ENCODE measurements at regions not wholly inside any gene's neighbourhood (a gene's known extent, or its start where the extent isn't known, plus 50 kb on each side); places are given as distances from the start of the nearest gene placed in this dataset.

DNA sequence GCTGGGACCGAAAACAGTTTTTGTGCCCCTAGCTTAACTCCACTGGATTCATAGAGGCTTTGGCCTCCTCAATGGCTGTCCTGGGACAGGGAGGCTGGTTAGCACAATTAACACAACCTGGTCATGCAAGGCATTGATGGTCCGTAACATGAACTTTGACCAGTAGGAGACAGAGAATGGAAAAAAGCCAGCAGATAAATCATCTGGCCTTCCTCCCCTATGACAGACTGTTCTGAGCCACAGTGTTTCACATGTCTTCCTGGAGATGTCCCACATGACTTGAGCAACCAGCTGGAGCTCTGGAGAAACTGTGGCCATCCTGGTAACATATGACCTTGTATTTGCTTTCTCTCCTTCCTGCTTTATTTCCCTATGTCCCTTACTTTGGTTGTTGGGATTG is 244.2 kb downstream of the UQCRFS1 start:
- WGBS, 2 donors = 90 to 93% methylated on average over 2 of the region's 2 CpGs
- no peak for DNase-seq
- no peak for ATAC-seq
- TF ChIP-seq, protein P1, sequence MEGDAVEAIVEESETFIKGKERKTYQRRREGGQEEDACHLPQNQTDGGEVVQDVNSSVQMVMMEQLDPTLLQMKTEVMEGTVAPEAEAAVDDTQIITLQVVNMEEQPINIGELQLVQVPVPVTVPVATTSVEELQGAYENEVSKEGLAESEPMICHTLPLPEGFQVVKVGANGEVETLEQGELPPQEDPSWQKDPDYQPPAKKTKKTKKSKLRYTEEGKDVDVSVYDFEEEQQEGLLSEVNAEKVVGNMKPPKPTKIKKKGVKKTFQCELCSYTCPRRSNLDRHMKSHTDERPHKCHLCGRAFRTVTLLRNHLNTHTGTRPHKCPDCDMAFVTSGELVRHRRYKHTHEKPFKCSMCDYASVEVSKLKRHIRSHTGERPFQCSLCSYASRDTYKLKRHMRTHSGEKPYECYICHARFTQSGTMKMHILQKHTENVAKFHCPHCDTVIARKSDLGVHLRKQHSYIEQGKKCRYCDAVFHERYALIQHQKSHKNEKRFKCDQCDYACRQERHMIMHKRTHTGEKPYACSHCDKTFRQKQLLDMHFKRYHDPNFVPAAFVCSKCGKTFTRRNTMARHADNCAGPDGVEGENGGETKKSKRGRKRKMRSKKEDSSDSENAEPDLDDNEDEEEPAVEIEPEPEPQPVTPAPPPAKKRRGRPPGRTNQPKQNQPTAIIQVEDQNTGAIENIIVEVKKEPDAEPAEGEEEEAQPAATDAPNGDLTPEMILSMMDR (IDR thresholded peaks at IDR 0.05) = no peak
- no peaks in the 10 kb centered on the region for H3K27me3 ChIP-seq
- intact Hi-C loops (cut with DNase I) = no loop called here
- no peaks in the 10 kb centered on the region for H3K36me3 ChIP-seq
- H3K4me1 ChIP-seq = peaks cover 0 to 13% (median 0%) of the 10 kb centered on the region in 9 donors
- H3K9me3 ChIP-seq = no peaks in the 10 kb centered on the region
- no peak overlapping the region for H3K27ac ChIP-seq
- no peak overlapping the region for H3K4me3 ChIP-seq

DNA sequence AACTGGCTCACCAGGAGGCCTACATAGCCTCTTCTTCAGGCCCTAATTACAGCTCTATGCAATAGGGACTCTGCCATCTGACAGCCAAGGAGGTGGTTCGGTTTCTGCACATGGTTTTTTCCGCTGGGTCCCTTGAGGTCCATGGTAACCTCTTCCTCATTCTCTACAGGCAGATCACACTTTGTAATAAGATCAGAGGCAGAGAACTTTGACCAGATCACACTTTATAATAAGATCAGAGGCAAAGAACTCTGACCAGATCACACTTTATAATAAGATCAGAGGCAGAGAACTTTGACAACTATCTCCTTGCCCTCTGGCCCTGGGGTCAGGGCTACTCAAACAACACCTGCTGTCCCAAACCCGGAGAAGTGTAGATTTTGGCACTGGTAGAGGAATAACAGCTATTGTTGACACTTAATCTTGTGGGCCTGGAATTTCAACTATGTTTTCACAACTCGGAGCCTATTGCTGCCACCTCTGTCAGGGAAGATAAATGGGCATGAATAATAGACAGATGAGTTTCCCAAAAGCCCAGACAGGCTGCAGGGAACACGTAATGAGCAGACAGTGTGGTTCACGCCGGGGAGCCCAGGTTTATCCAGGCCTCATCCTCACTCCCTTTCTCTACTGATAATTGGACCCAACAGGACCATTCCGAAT is 246.1 kb downstream of the UQCRFS1 start:
- H3K27ac ChIP-seq = peak overlapping the region in 2 of 10 donors; percentile 12 to 41
- ATAC-seq (peak in 6 of 8 donors; percentile 39 to 73 (median 54)), DNase-seq (no peak)
- no peak overlapping the region for H3K4me3 ChIP-seq
- TF ChIP-seq, protein P1 (IDR thresholded peaks at IDR 0.05) = no peak
- H3K36me3 ChIP-seq = no peaks in the 10 kb centered on the region
- H3K4me1 ChIP-seq = peaks cover 0 to 14% (median 0%) of the 10 kb centered on the region in 9 donors
- no peaks in the 10 kb centered on the region for H3K27me3 ChIP-seq
- 57 to 60% methylated on average over 8 of the region's 8 CpGs for WGBS, 2 donors
- no peaks in the 10 kb centered on the region for H3K9me3 ChIP-seq
- intact Hi-C loops (cut with DNase I) = no loop called here

DNA sequence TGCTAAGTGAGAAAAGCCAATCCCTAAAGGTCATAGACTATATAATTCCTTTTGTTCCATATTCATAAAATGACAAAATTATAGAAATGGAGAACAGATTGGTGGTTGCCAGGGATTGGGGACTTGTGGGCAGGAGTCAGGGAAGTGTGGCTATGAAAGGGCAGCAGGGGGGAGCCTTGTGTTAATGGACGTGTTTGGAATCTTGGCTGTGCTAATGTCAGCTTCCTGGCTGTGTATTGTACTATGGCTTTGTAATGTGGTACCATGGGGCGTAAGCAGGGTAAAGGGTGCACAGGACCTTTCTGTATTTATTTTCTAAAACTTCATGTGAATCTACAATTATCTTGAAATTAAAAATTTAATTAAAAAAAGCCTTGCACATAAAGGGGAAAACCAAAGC is 248.5 kb downstream of the UQCRFS1 start:
- TF ChIP-seq, protein P1 (IDR thresholded peaks at IDR 0.05) = no peak
- H3K4me1 ChIP-seq = peaks cover 0 to 21% (median 0%) of the 10 kb centered on the region in 9 donors
- DNase-seq = no peak
- WGBS, 2 donors = 61 to 66% methylated on average over 2 of the region's 2 CpGs
- no peaks in the 10 kb centered on the region for H3K36me3 ChIP-seq
- intact Hi-C loops (cut with DNase I) = no loop called here
- ATAC-seq = peak in 2 of 8 donors; percentile 53 to 58
- no peak overlapping the region for H3K4me3 ChIP-seq
- H3K27me3 ChIP-seq = no peaks in the 10 kb centered on the region
- no peak overlapping the region for H3K27ac ChIP-seq
- H3K9me3 ChIP-seq = no peaks in the 10 kb centered on the region

- no peaks in the 10 kb centered on the region for H3K27me3 ChIP-seq
- intact Hi-C loops (cut with DNase I) = no loop called here
- no peak overlapping the region for H3K4me3 ChIP-seq
- ATAC-seq (no peak), DNase-seq (no peak)
- peaks cover 0 to 21% (median 0%) of the 10 kb centered on the region in 9 donors for H3K4me1 ChIP-seq
- H3K27ac ChIP-seq = no peak overlapping the region
- WGBS, 2 donors = 72 to 77% methylated on average over 7 of the region's 7 CpGs
- TF ChIP-seq, protein P1 (IDR thresholded peaks at IDR 0.05) = no peak
- H3K36me3 ChIP-seq = no peaks in the 10 kb centered on the region
- no peaks in the 10 kb centered on the region for H3K9me3 ChIP-seq
Observed at GRCh38 chr19:28963486-28964250, 249.3 kb downstream of the UQCRFS1 start.

Measured in heart right ventricle (tissue), 16 donors.